Kidney glomerular epithelial cell (primary cell): ENCODE measurements at regions not wholly inside any gene's neighbourhood (a gene's known extent, or its start where the extent isn't known, plus 50 kb on each side); places are given as distances from the start of the nearest gene placed in this dataset.

ENCODE experiments used
- DNase-seq: peaks from one replicate; lab custom pipeline; 2025; lab: John Stamatoyannopoulos, UW

DNA sequence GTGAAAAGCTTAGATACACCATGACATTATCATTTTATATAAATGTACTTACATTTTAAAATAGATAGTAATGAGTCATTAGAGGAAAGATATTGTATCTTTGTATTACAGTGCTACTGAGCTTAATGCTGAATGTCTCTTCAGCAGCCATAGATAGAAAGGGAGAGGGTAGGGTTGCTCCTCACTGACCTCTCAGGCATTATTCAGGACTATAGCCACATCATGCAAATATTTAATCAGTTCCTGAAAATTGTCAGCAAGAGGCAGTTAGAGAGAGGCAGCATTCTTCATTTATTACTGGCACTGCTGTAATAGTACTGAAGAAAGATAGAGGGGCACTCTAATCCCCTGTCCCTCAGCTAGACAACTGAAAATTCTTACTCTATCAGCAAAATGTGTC is 242.0 kb upstream of the TANK start:
- DNase-seq, result no peak

DNA sequence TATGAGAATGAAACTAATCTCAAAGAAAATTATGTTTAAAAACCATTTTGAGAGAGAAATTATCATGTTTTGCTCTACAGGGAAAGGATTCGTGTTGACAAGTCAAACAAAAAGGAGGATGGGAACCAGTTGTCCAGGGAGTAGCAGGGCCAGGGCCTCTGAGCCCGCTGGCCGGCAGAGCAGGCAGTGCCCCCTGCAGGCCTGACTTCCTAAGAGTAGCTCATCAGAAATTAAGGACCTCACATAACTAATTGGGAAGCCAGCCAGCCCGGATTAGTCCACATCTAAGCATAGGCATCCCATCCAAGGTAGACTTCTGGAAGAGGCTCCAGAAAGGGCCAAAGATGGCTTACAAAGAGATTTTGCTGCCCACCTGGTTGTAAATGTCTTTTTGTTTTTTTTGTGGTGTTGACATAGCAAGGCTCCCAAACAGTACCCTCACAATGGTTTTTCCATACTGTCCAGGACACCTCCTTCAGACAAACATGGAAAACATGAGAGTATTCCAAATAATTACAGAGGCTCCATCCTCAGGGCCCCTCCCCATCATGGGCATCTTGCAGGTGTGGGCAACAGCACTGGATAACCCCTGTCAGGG is 241.2 kb upstream of the TANK start:
- DNase-seq, result peak; percentile 9

DNA sequence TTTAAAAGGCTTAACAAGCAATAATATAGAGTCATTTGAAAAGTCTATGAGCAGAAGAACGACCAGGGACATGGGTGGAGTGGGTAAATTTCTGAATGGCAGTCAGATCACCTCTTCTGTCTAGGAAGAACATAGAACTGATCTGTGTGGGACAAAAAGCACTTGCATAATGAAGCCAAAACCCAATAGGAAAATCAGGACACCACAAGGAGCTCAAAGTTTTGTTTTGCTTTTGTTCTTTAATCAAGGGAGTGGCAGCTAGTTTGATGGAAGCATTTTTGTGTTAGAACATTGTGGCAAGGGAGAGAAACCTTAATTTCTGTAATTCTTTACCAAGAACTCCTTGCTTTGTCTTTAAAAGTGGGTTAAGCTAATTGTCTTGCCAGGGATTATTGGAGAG is 240.2 kb upstream of the TANK start:
- no peak for DNase-seq

DNA sequence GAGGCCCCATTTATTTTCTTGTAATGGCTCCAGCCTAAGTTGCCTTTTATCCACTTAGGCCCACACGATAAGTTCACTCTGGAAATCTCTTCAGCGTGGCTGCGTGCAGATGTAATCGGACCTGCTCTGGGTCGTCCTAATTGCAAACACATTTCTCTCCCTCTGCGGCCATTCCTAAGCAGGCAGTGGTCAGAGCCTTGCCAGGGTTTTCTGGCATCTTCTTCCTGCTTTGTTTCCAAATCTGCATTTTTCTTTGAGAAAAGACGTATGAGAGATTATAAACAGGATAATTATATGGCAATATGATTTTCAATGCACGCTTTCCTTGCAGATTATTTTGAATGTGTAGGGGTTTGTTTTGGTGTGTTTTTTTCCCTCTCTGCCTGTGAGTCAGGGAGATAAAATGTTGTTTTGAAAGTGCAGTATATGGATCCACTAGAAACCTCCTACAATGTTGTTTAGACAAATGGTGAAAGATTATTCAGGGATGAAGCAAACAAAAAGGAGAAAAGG is 239.4 kb upstream of the TANK start:
- peak; percentile 37 for DNase-seq

DNA sequence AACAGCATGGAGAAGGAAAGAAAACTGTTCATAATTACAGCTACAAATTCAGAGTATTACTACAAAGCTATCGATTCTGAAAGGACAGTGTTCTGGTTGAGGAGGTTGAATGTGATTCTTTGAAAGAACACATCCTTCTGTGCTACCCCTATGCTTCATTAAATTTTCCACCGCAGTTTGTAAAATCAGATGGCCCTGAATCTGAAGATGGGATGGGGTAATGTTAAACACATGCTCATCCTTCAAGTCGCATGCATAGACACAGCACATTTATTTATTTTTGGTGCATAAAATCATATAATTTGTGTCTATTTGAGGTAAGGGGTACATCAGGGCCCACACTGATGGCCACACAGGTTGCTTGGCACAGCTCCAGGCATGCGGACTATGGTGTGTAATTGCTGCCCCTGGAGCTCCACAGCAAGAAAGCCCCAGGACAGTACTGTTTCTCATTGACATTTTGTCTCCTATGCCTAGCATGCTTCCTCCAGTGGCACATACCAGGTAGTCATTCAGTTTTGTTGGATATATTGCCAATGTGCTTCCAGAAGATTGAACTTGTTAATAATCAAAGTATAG is 238.8 kb upstream of the TANK start:
- DNase-seq, result no peak

DNA sequence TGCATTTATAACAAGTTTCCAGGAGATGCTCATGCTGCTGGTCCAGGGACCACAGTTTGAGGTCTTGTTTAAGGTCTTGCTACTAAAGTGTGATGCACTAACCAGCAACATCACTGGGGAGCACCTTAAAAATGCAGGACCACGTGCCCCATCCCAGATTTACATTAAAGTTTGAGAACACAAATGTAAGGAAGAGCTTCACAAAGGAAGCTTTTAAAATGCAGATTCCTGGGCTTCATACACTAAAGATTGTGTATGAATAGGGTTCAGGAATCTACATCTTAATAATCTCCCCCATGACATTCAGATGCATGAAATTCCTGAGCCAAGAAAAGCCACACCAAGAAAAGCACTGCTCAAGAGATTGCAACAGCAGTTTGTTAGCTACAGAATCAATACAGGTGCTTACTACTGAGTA is 235.3 kb upstream of the TANK start:
- DNase-seq, result no peak

DNA sequence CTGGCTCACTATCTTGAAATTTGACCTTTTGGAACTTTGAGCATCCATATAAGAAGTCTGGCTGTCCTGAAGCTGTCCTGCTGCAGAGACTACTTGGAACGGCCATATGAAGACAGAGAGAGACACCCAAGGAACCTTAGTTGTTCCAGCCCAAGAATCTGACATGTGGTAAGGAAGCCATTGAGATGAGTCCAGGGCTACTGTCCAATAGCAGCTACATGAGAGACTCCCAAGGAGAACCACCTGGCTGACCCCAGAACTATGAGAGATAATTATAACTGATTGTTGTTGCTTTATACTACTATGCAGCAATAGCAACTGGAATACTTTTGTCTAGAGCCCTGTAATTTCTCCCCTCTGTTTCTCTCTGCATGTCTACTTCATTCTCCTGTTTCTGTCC is 234.3 kb upstream of the TANK start:
- no peak for DNase-seq

GRCh38 chr2:160927324-160927723 is 232.9 kb upstream of the TANK start:
- no peak for DNase-seq

DNA sequence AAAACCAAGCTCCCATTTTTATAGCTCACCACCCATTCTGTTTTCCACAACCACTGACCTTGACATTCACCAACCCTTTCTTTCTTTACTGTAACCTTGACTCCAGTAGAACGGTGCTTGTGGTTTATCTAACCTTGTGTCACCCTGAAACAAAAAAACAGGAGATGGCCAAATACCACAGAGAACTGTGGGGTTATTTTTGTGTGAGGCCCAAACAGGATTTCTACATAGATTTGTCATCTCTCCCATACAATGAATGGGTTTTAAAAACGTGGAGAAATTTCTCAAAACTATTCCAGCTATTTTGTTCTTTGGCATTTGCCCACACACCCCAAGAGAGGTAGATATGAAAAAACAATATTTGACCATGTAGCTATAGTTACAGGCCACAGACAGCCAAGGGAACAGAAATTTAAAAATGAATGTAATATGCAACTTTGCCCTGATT is 231.3 kb upstream of the TANK start:
- DNase-seq, result peak; percentile 5

- DNase-seq, result no peak
These were observed 228.7 kb upstream of the TANK start for GRCh38 chr2:160931531-160931930.

DNA sequence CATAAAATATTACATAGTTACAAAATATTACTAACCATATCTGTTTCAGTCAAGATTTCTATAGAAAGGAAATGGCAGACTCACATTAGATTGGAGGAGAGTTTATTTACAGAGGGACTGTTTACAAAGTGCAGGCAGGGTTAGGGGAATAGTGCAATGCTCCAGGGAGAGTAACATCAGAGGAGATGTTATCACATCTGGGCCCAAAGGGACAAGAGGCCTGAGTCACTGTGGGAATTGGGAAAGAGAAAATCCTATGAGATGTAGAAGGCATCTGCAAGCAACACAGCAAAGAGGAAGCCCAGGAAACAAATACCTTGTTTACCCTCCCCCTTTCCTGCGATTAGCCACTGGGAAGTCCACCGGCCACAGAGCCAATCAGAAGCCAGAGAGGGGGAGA is 227.3 kb upstream of the TANK start:
- DNase-seq, result no peak

DNA sequence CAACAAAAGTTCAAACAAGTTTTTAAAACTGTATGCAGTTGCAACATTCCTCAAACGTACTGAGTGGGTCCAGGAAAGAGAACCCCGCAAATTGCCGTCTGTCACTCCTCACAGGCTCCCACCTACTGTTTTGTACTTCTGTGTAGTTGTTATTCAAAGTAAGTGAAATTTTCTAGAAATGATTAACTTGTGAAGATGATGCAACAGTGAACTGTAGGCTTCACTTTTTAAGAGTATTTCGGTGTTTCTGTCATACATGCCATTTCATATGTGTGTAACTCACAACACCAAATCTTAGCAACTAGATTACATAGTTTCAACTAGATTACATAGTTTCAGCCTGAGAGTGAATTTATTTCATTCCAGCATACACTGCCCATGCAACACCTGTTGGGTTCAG is 226.0 kb upstream of the TANK start:
- DNase-seq, result no peak

- no peak for DNase-seq
These were observed 225.2 kb upstream of the TANK start for GRCh38 chr2:160934991-160935390.

DNA sequence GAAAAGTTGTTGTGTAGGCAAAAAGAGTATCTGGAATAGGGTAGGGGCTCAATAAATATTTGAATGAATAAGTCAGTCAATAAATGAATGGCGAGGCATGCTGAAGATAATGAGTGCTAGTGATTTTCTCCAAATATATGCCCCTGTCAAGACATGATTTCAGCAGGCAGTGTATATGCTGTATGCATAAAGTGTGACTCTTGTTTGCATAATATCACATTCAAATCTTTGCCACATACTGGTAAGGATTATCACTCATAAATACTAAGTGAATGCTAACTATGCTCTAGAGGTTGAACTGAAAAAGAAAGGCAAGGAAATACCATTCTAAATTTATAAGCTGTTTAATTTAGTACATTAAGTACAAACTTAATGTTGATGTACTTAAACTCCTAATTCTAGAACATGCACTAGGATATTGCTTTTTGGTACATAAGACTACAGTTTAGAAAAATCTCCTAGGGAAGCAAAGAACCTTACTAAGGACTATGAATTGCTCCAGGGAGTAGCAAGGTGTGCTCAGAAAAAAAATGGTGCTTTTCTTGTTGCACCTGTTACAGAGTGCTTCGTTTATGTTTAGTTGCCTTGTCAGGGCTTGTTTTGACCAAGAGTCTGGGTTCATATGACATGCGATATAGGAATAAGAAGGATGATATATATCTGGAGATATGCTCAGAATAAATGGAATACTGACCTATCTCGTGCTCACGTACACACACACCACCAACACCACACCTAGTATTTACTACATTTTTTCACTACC is 224.0 kb upstream of the TANK start:
- DNase-seq, result no peak

DNA sequence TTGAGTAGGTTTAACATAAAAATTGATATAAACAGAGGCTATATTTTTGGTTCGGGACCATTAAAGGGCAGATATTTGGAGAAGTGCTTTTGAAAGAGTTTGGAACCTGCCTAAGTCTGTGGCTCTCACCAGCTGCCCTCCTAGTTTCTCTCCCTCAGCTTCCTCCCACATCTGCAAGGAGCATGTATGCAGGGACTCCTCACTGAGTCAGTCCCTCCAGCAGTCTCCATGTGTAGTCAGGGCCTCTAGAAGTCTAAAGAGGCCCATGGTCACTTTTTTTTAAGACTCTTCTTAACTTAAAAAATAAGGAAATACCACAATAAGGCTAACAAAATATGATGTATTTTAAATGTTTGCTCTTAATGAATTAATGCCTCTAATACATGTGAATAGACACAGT is 220.0 kb upstream of the TANK start:
- DNase-seq, result no peak

- no peak for DNase-seq
These were observed 219.5 kb upstream of the TANK start for GRCh38 chr2:160940699-160941098.

GRCh38 chr2:160941290-160941846 is 218.9 kb upstream of the TANK start:
- no peak for DNase-seq

DNA sequence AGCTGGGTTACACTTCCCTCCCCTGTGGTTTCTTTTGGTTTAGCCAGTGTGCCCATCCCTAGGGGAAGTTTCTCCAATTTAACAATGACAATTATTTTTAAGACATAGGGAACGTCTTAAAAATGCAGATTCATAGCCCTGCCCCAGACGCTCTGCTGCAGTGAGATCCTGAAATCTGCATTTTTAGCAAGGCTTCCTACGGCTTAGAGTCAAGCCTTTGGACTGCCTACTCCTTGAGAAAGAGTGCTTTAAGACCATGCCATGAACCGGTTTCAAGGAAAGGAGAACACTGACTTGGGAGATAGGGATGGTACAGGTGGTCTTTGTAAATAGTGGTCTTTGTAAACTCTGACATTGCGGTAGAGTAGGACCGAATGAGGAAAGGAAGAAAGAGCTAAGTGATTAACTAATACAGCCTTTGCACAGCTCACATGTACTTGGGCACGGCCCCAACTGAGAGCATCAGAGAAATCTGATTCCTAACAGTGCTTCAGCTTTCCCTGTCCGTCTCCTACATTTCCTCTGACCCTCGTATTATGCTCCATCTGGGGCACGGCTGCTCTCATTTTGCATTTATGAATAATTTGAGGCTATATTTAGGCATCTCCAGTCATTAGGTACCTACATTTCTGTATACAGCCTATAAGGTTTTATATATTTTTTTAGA is 217.6 kb upstream of the TANK start:
- DNase-seq, result no peak

DNA sequence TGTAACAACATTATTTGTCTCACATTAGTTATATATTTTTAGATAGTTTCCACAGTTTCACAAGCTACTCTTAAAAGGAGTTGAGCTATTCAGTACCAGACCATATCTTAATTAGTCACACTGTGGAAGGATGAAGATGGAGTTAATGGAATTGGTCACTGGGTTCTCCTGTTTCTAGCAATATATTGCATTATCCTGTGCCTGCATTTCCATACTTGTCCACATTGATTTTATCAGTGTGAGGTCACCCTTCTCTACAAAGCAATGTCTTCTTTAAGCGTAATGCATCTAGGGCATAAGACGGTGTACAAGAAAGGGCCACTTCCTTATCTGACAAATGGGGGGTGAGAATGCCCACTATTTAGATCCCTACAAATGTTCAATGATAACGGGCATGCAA is 216.8 kb upstream of the TANK start:
- DNase-seq, result no peak

GRCh38 chr2:160952464-160953254 is 207.6 kb upstream of the TANK start:
- DNase-seq, result no peak

GRCh38 chr2:160955578-160955977 is 204.7 kb upstream of the TANK start:
- no peak for DNase-seq
